ENCODE measurements at regions not wholly inside any gene's neighbourhood (a gene's known extent, or its start where the extent isn't known, plus 50 kb on each side); places are given as distances from the start of the nearest gene placed in this dataset.

- TF ChIP-seq CTCF (conservative IDR thresholded peaks at IDR 0.05; ENCODE audit: low read depth, low read length) (no peak), USF2 (IDR thresholded peaks at IDR 0.05; ENCODE audit: low read depth, low read length) (no peak), POLR2A (IDR thresholded peaks at IDR 0.05; ENCODE audit: low read depth, low read length) (no peak), RCOR1 (IDR thresholded peaks at IDR 0.05; ENCODE audit: insufficient replicate concordance, low read length) (no peak), ELK1 (IDR thresholded peaks at IDR 0.05; ENCODE audit: borderline replicate concordance, low read depth, low read length) (no peak), CEBPB (IDR thresholded peaks at IDR 0.05; ENCODE audit: low read depth, low read length) (no peak), RAD21 (IDR thresholded peaks at IDR 0.05; ENCODE audit: low read length) (no peak), RFX5 (IDR thresholded peaks at IDR 0.05; ENCODE audit: low read depth, low read length) (no peak), MAZ (IDR thresholded peaks at IDR 0.05; ENCODE audit: borderline replicate concordance, low read depth, low read length) (no peak), SMC3 (IDR thresholded peaks at IDR 0.05; ENCODE audit: low read depth, low read length) (no peak)
Measured at GRCh38 chr11:119861160-119861559, 132.2 kb upstream of the NECTIN1 start.

Measured in IMR-90 (cell line).